H9 (cell line): ENCODE measurements at regions not wholly inside any gene's neighbourhood (a gene's known extent, or its start where the extent isn't known, plus 50 kb on each side); places are given as distances from the start of the nearest gene placed in this dataset.

Experiments used
- DNase-seq: peaks from one replicate; pipeline ENCODE4 v3.0.0-alpha.2; 2017
- H2AFZ ChIP-seq: one replicate; pipeline ENCODE4 v1.6.1; 2013; ENCODE audit warnings: mild to moderate bottlenecking, low read length, control low read depth, moderate library complexity
- H2AK5ac ChIP-seq: 2 replicates; pipeline ENCODE4 v1.6.1; 2013; ENCODE audit warnings: low read length, control low read depth, mixed read lengths; ENCODE audit not compliant: insufficient read length
- H2BK120ac ChIP-seq: one replicate; pipeline ENCODE4 v1.6.1; 2013; ENCODE audit warnings: low read depth, mild to moderate bottlenecking, low read length, control low read depth, inconsistent platforms; ENCODE audit not compliant: poor library complexity, severe bottlenecking
- H2BK12ac ChIP-seq: 2 replicates; pipeline ENCODE4 v1.6.1; 2013; ENCODE audit warnings: low read length, control low read depth, mixed read lengths, low read depth; ENCODE audit not compliant: insufficient read length
- H2BK15ac ChIP-seq: 2 replicates; pipeline ENCODE4 v1.6.1; 2013; ENCODE audit warnings: low read depth, low read length, control low read depth
- H2BK20ac ChIP-seq: one replicate; pipeline ENCODE4 v1.6.1; 2013; ENCODE audit warnings: low read depth, mild to moderate bottlenecking, low read length, control low read depth, inconsistent platforms; ENCODE audit not compliant: poor library complexity, severe bottlenecking
- H2BK5ac ChIP-seq: 2 replicates; pipeline ENCODE4 v1.6.1; 2013; ENCODE audit warnings: low read length, control low read depth, mixed read lengths; ENCODE audit not compliant: insufficient read length
- H3K14ac ChIP-seq: 2 replicates; pipeline ENCODE4 v1.6.1; 2013; ENCODE audit warnings: low read length, control low read depth; ENCODE audit not compliant: insufficient read depth
- H3K18ac ChIP-seq: 2 replicates; pipeline ENCODE4 v1.6.1; 2013; ENCODE audit warnings: low read depth, mild to moderate bottlenecking, mixed read lengths, low read length, control low read depth; ENCODE audit not compliant: insufficient read length
- H3K23ac ChIP-seq: 2 replicates; pipeline ENCODE4 v1.6.1; 2013; ENCODE audit warnings: low read length, control low read depth, mixed read lengths, low read depth; ENCODE audit not compliant: insufficient read length
- H3K23me2 ChIP-seq: 2 replicates; pipeline ENCODE4 v1.6.1; 2013; ENCODE audit warnings: low read depth, mild to moderate bottlenecking, mixed read lengths, low read length, control low read depth; ENCODE audit not compliant: insufficient read length, poor library complexity, severe bottlenecking
- H3K27ac ChIP-seq: 2 replicates; pipeline ENCODE4 v1.5.1; 2013; ENCODE audit warnings: low read length, control low read depth, mixed read lengths, low read depth; ENCODE audit not compliant: insufficient read length
- H3K27me3 ChIP-seq: 2 replicates; pipeline ENCODE4 v1.6.1; 2013; ENCODE audit warnings: low read length, control low read depth, inconsistent platforms; ENCODE audit not compliant: insufficient read depth
- H3K4ac ChIP-seq: 2 replicates; pipeline ENCODE4 v1.6.1; 2013; ENCODE audit warnings: low read depth, mild to moderate bottlenecking, control low read depth, inconsistent platforms, low read length, moderate library complexity
- H3K4me1 ChIP-seq: 2 replicates; pipeline ENCODE4 v1.6.1; 2013; ENCODE audit warnings: low read length, control low read depth, inconsistent platforms; ENCODE audit not compliant: insufficient read depth
- H3K4me2 ChIP-seq: 2 replicates; pipeline ENCODE4 v1.6.1; 2013; ENCODE audit warnings: low read length, control low read depth, mixed read lengths; ENCODE audit not compliant: insufficient read length, insufficient read depth
- H3K56ac ChIP-seq: 2 replicates; pipeline ENCODE4 v1.6.1; 2013; ENCODE audit warnings: low read depth, mild to moderate bottlenecking, mixed read lengths, low read length, control low read depth; ENCODE audit not compliant: insufficient read length
- H3K79me1 ChIP-seq: 2 replicates; pipeline ENCODE4 v1.6.1; 2013; ENCODE audit warnings: low read depth, mild to moderate bottlenecking, moderate library complexity, low read length, control low read depth, inconsistent platforms; ENCODE audit not compliant: insufficient read depth, poor library complexity, severe bottlenecking
- H3K79me2 ChIP-seq: 2 replicates; pipeline ENCODE4 v1.6.1; 2013; ENCODE audit warnings: low read length, control low read depth, inconsistent platforms; ENCODE audit not compliant: insufficient read depth
- H3K9ac ChIP-seq: 2 replicates; pipeline ENCODE4 v1.6.1; 2013; ENCODE audit warnings: low read length, control low read depth, mixed read lengths; ENCODE audit not compliant: insufficient read length; ENCODE audit errors: extremely low read depth
- H3K9me3 ChIP-seq: one replicate; pipeline ENCODE4 v1.6.1; 2013; ENCODE audit warnings: low read depth, low read length, inconsistent platforms; ENCODE audit not compliant: control insufficient read depth
- H3T11ph ChIP-seq: one replicate; pipeline ENCODE4 v1.6.1; 2013; ENCODE audit warnings: mild to moderate bottlenecking, low read length, control low read depth, inconsistent platforms
- H4K20me1 ChIP-seq: one replicate; pipeline ENCODE4 v1.6.1; 2013; ENCODE audit not compliant: control insufficient read depth, insufficient read length, insufficient read depth
- H4K5ac ChIP-seq: 2 replicates; pipeline ENCODE4 v1.6.1; 2013; ENCODE audit warnings: low read depth, mild to moderate bottlenecking, mixed read lengths, low read length, control low read depth; ENCODE audit not compliant: insufficient read length
- H4K8ac ChIP-seq: replicated peaks from 2 replicates; pipeline ENCODE4 v1.6.1; 2013; ENCODE audit warnings: low read length, control low read depth, mixed read lengths, low read depth; ENCODE audit not compliant: insufficient read length
- H4K91ac ChIP-seq: 2 replicates; pipeline ENCODE4 v1.6.1; 2013; ENCODE audit warnings: low read depth, mild to moderate bottlenecking, moderate library complexity, mixed read lengths, low read length, control low read depth; ENCODE audit not compliant: insufficient read length
- H3K27ac Mint-ChIP-seq, 3 experiments: 2 replicates in 2 of 3; 3 replicates in 1 of 3; pipeline ENCODE4 v1.8.0; 2020 to 2021; ENCODE audit warnings: mixed read lengths in 3 of 3, mild to moderate bottlenecking in 1 of 3, moderate library complexity in 1 of 3
- H3K27me3 Mint-ChIP-seq: 2 replicates; pipeline ENCODE4 v1.8.0; 2021; ENCODE audit warnings: low read depth, mild to moderate bottlenecking, moderate library complexity, mixed read lengths
- H3K36me3 Mint-ChIP-seq, 3 experiments: 2 replicates in 2 of 3; 3 replicates in 1 of 3; pipeline ENCODE4 v1.8.0; 2020 to 2021; ENCODE audit warnings: low read depth in 3 of 3, mixed read lengths in 3 of 3; ENCODE audit not compliant: insufficient read depth in 1 of 3
- H3K4me1 Mint-ChIP-seq, 2 experiments: 2 replicates each; pipeline ENCODE4 v1.8.0; 2020; ENCODE audit warnings: mixed read lengths in 2 of 2
- H3K4me3 Mint-ChIP-seq, 2 experiments: 2 replicates in 1 of 2; 3 replicates in 1 of 2; pipeline ENCODE4 v1.8.0; 2020 to 2021; ENCODE audit warnings: mild to moderate bottlenecking in 2 of 2, mixed read lengths in 2 of 2, moderate library complexity in 1 of 2
- H3K9me3 Mint-ChIP-seq, 2 experiments: 2 replicates in 1 of 2; 3 replicates in 1 of 2; pipeline ENCODE4 v1.8.0; 2020; ENCODE audit warnings: mild to moderate bottlenecking in 2 of 2, mixed read lengths in 2 of 2, moderate library complexity in 1 of 2
- WGBS: extraction: QIAGEN DNeasy Blood & Tissue Kit; methylation state at CpG from one replicate; pipeline ENCODE4 v1.1.7; 2013; ENCODE audit warnings: missing lambda C conversion rate, low lambda C conversion rate, mixed read lengths; ENCODE audit not compliant: insufficient read length; ENCODE audit errors: extremely low coverage; 5-methylcytosine and 5-hydroxymethylcytosine counted together
- TF ChIP-seq, protein P1 (sequence below): fragments of 200-600 bp; sonication (generic); conservative IDR thresholded peaks from 3 replicates; pipeline ENCODE4 v1.8.0; 2021; ENCODE audit warnings: antibody characterized with exemption, mild to moderate bottlenecking

DNA sequence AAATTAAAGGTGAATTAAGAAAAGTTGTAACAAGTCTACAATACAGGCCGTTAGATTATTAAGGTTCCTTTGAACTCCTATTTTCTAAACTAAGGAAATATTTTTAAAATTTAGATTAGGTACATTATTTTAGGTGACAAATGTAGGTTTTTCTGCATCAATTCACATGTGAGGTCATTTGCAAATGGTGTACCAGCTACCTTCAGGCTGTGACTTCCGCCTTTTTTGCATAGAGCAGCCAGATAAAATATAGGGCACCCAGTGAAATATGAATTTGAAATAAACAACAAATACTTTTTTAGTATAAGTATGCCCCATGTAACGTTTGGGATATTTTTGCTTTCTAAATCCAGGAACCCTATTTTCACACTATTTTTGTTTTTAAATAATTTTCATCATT lies 544.0 kb downstream of the LMO4 start:
- Mint-ChIP-seq H3K36me3 (no peaks in the 10 kb centered on the region; a peak in 3 of 7 replicates), H3K4me3 (no peak overlapping the region), H3K27me3 (no peaks in the 10 kb centered on the region), H3K4me1 (peaks cover 9 to 12% of the 10 kb centered on the region in 2 experiments), H3K9me3 (no peaks in the 10 kb centered on the region; a peak in 1 of 5 replicates), H3K27ac (no peak overlapping the region)
- no peak overlapping the region for H3K14ac ChIP-seq
- no CpG with 5 or more reads among the region's 3 CpGs for WGBS
- no peak overlapping the region for H4K5ac ChIP-seq
- no peak overlapping the region for H3K23ac ChIP-seq
- H2BK15ac ChIP-seq, result no peak overlapping the region
- no peak overlapping the region for H2AK5ac ChIP-seq
- H2AFZ ChIP-seq, result no peak overlapping the region
- no peaks in the 10 kb centered on the region for H4K20me1 ChIP-seq
- no peaks in the 10 kb centered on the region for H3K23me2 ChIP-seq
- H4K8ac ChIP-seq, result no peak overlapping the region
- no peak overlapping the region for H3K56ac ChIP-seq
- no peak overlapping the region for H3K4ac ChIP-seq
- DNase-seq, result no peak
- H3K9me3 ChIP-seq, result no peaks in the 10 kb centered on the region
- no peak overlapping the region for H2BK5ac ChIP-seq
- no peak overlapping the region for H4K91ac ChIP-seq
- no peak overlapping the region for H2BK12ac ChIP-seq
- TF ChIP-seq, protein P1, sequence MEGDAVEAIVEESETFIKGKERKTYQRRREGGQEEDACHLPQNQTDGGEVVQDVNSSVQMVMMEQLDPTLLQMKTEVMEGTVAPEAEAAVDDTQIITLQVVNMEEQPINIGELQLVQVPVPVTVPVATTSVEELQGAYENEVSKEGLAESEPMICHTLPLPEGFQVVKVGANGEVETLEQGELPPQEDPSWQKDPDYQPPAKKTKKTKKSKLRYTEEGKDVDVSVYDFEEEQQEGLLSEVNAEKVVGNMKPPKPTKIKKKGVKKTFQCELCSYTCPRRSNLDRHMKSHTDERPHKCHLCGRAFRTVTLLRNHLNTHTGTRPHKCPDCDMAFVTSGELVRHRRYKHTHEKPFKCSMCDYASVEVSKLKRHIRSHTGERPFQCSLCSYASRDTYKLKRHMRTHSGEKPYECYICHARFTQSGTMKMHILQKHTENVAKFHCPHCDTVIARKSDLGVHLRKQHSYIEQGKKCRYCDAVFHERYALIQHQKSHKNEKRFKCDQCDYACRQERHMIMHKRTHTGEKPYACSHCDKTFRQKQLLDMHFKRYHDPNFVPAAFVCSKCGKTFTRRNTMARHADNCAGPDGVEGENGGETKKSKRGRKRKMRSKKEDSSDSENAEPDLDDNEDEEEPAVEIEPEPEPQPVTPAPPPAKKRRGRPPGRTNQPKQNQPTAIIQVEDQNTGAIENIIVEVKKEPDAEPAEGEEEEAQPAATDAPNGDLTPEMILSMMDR, result no peak
- H2BK120ac ChIP-seq, result no peak overlapping the region
- H3K79me1 ChIP-seq, result no peaks in the 10 kb centered on the region
- no peak overlapping the region for H3K4me2 ChIP-seq
- H2BK20ac ChIP-seq, result no peak overlapping the region
- H3T11ph ChIP-seq, result no peak overlapping the region
- no peak overlapping the region for H3K18ac ChIP-seq
- H3K79me2 ChIP-seq, result no peaks in the 10 kb centered on the region
- peaks cover 5% of the 10 kb centered on the region; the same call in 1 of the 2 replicates for H3K4me1 ChIP-seq
- H3K27me3 ChIP-seq, result no peaks in the 10 kb centered on the region
- H3K9ac ChIP-seq, result no peak overlapping the region
- H3K27ac ChIP-seq, result no peak overlapping the region
